ENCODE measurements at regions not wholly inside any gene's neighbourhood (a gene's known extent, or its start where the extent isn't known, plus 50 kb on each side); places are given as distances from the start of the nearest gene placed in this dataset.

DNA sequence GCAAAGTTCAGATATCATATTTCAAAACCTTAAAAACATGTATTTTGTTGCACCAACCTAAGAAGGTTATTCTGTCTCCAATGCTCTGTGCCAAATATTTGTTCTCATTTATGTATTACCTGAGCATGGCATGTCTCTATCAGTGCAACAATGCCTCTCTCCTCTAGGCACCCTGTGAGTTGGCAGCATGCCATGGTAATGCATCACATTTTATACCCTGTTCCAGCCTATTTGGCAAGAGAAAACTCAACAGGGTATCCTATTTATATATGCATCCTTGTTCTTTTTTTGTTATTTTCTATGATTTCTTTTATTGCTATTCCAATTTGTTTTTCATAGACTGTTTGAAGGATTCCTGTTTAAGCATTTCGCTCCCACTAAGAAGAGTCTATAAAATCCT is 126.3 kb upstream of the NRXN1 start:
- no peak overlapping the region for H3K4me3 Mint-ChIP-seq
- no peak overlapping the region for H3K27ac Mint-ChIP-seq
- peaks cover 5% of the 10 kb centered on the region for H3K9me3 Mint-ChIP-seq (ENCODE audit: low read depth)
- ChIA-PET CTCF (no interaction called here), POLR2A (no interaction called here)
- H3K4me1 Mint-ChIP-seq: no peaks in the 10 kb centered on the region
- ATAC-seq (no peak), DNase-seq (no peak)
- no peaks in the 10 kb centered on the region for H3K27me3 Mint-ChIP-seq
- intact Hi-C loops (cut with DNase I, micrococcal nuclease): no loop called here
- H3K36me3 Mint-ChIP-seq (ENCODE audit: low read depth): no peaks in the 10 kb centered on the region

DNA sequence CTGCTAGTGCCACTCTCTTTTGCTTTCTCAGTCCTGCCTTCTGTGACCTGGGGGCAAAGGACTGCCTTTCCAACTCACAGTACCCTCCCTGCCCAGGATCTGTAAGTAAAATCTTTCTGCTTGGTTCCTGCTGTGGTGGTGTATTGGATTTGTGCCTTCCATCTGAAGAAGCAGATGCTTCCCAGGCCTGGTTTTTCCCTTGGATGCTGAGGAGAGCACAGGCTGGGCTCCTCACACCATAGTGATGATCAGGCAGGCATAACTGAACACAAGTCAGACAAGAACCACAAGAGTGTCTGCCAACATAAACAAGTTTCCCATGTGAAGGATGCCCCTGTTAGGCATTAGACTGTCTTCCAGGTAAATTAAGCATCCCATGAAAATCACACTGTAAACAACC is 121.3 kb upstream of the NRXN1 start:
- H3K27ac Mint-ChIP-seq: no peak overlapping the region
- ChIA-PET CTCF (no interaction called here), POLR2A (no interaction called here)
- H3K4me3 Mint-ChIP-seq: no peak overlapping the region
- H3K36me3 Mint-ChIP-seq (ENCODE audit: low read depth): no peaks in the 10 kb centered on the region
- DNase-seq (no peak), ATAC-seq (no peak)
- intact Hi-C loops (cut with DNase I, micrococcal nuclease): no loop called here
- H3K27me3 Mint-ChIP-seq: no peaks in the 10 kb centered on the region
- peaks cover 5% of the 10 kb centered on the region for H3K9me3 Mint-ChIP-seq (ENCODE audit: low read depth)
- H3K4me1 Mint-ChIP-seq: no peaks in the 10 kb centered on the region

DNA sequence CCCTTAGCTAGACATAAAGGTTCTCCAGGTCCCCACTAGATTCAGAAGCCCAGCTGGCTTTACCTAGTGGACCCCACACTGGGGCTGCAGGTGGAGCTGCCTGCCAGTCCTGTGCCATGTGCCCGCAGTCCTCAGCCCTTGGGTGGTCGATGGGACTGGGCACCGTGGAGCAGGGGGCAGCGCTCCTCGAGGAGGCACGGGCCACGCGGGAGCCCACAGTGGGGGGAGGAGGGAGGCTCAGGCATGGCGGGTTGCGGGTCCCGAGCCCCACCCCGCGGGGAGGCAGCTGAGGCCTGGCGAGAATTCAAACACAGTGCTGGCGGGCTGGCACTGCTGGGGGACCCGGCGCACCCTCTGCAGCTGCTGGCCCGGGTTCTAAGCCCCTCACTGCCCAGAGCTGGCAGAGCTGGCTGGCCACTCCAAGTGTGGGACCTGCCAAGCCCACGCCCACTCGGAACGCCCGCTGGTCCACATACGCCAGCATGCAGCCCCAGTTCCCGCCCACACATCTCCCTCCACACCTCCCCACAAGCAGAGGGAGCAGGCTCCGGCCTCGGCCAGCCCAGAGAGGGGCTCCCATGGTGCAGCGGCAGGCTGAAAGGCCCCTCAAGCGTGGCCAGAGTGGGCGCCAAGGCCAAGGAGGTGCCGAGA is 119.7 kb upstream of the NRXN1 start:
- no peak overlapping the region for H3K27ac Mint-ChIP-seq
- no peak for ATAC-seq
- no peak for DNase-seq
- no peaks in the 10 kb centered on the region for H3K27me3 Mint-ChIP-seq
- peaks cover 5% of the 10 kb centered on the region for H3K9me3 Mint-ChIP-seq (ENCODE audit: low read depth)
- H3K4me1 Mint-ChIP-seq: no peaks in the 10 kb centered on the region
- no peaks in the 10 kb centered on the region for H3K36me3 Mint-ChIP-seq (ENCODE audit: low read depth)
- no peak overlapping the region for H3K4me3 Mint-ChIP-seq
- ChIA-PET POLR2A (no interaction called here), CTCF (no interaction called here)
- intact Hi-C loops (cut with DNase I, micrococcal nuclease): no loop called here

DNA sequence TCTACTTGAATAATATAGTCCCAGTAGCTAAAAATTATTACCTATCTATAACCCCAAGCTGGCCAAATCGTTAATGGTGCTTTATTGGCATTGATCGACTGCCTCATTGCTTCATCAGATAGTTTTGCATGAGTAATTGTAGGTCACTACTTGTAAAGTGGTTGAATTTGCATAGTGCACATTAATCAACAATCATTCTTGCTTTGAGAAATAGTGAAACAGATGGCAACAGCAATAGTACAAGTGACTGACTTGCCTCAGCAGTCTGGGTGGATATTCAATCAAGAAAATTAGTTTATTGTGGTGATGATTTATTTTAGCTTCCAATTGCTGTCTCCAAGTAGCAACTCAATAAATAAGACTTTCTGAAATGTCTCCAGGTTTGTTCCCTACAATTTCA is 117.8 kb upstream of the NRXN1 start:
- H3K36me3 Mint-ChIP-seq (ENCODE audit: low read depth): no peaks in the 10 kb centered on the region
- no peaks in the 10 kb centered on the region for H3K4me1 Mint-ChIP-seq
- POLR2A ChIA-PET: no interaction called here
- H3K4me3 Mint-ChIP-seq: no peak overlapping the region
- no peak overlapping the region for H3K27ac Mint-ChIP-seq
- no peaks in the 10 kb centered on the region for H3K27me3 Mint-ChIP-seq
- ATAC-seq: no peak
- CTCF ChIA-PET: interaction anchor here (0.6 kb wide), 1 partner anchor 73 kb away, joined by 3 read pairs; no protein-coding TSS in a partner anchor
- H3K9me3 Mint-ChIP-seq (ENCODE audit: low read depth): peaks cover 5% of the 10 kb centered on the region
- intact Hi-C loops (cut with DNase I, micrococcal nuclease): no loop called here
- no peak for DNase-seq

DNA sequence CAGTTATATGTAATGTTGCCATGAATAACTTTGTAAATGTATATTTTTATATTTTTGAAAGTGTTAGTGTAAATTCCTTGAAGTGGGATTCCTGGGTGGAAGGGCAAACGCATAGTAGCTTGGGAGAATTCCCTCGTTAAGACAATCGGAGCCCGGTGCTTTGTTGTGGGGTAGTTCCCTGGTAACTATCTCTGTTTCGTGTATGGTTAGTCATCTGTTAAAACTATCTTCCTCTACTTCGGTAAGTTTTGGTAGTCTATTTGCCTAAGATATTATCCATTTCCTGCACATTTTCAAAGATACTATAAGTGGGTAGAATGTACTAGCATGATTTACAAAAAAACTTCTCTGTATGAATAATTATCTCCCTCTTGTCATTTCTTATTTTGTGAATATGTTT is 113.8 kb upstream of the NRXN1 start:
- no peaks in the 10 kb centered on the region for H3K36me3 Mint-ChIP-seq (ENCODE audit: low read depth)
- DNase-seq (no peak), ATAC-seq (no peak)
- ChIA-PET POLR2A (interaction anchor here (0.6 kb wide), 1 partner anchor 726 kb away, joined by 4 read pairs; no protein-coding TSS in a partner anchor), CTCF (no interaction called here)
- no peaks in the 10 kb centered on the region for H3K4me1 Mint-ChIP-seq
- no peak overlapping the region for H3K27ac Mint-ChIP-seq
- no peak overlapping the region for H3K4me3 Mint-ChIP-seq
- intact Hi-C loops (cut with DNase I, micrococcal nuclease): no loop called here
- H3K9me3 Mint-ChIP-seq (ENCODE audit: low read depth): peaks cover 9% of the 10 kb centered on the region
- no peaks in the 10 kb centered on the region for H3K27me3 Mint-ChIP-seq

DNA sequence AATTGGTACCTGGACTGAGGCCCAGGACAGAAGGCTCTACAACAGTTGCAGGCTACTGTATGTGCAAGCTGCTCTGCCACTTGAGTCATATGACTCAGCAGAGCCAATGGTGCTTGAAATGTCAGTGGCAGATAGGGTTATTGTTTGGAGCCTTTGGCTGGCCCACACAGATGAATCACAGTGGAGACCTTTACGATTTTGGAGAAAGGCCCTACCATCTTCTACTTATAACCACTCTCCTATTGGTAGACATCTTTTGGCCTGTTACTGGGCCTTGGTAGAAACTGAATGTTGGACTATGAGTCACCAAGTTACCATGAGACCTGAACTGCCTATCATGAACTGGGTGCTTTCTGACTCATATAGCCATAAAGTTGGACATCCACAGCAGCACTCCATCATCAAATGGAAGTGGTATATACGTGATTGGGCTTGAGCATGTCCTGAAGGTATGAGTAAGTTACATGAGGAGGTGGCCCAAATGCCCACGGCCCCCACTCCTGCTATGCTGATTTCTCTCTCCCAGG is 88.9 kb upstream of the NRXN1 start:
- POLR2A ChIA-PET: no interaction called here
- H3K36me3 Mint-ChIP-seq (ENCODE audit: low read depth): no peaks in the 10 kb centered on the region
- CTCF ChIA-PET: no interaction called here
- H3K4me1 Mint-ChIP-seq: no peaks in the 10 kb centered on the region
- ATAC-seq (no peak), DNase-seq (no peak)
- H3K9me3 Mint-ChIP-seq (ENCODE audit: low read depth): peaks cover 3% of the 10 kb centered on the region
- no peak overlapping the region for H3K4me3 Mint-ChIP-seq
- intact Hi-C loops (cut with DNase I, micrococcal nuclease): no loop called here
- no peak overlapping the region for H3K27ac Mint-ChIP-seq
- H3K27me3 Mint-ChIP-seq: no peaks in the 10 kb centered on the region

DNA sequence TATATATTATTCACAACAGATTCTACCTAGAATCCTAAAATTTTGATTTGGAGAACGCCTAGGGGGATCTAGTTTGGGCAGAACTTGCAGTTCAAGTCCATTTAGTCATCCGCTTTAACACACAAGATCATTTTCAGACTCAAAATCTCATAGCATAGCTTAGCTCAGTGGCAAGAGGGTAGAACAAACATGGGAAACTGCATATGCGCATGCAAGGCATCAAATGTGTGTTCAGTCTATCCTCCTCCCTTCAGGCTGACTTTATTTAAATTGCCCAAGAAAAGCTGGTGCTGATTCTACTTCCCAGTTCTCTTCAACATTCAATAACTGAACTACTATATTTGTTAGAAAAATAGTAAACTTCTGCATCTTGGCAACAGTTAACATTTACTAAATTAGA is 79.6 kb upstream of the NRXN1 start:
- CTCF ChIA-PET: interaction anchor here (0.6 kb wide), 1 partner anchor 724 kb away, joined by 4 read pairs; no protein-coding TSS in a partner anchor
- no peak overlapping the region for H3K4me3 Mint-ChIP-seq
- H3K27me3 Mint-ChIP-seq: no peaks in the 10 kb centered on the region
- ATAC-seq (no peak), DNase-seq (no peak)
- no peaks in the 10 kb centered on the region for H3K4me1 Mint-ChIP-seq
- H3K9me3 Mint-ChIP-seq (ENCODE audit: low read depth): peaks cover 3% of the 10 kb centered on the region
- no peaks in the 10 kb centered on the region for H3K36me3 Mint-ChIP-seq (ENCODE audit: low read depth)
- H3K27ac Mint-ChIP-seq: no peak overlapping the region
- intact Hi-C loops (cut with DNase I, micrococcal nuclease): no loop called here
- POLR2A ChIA-PET: no interaction called here

DNA sequence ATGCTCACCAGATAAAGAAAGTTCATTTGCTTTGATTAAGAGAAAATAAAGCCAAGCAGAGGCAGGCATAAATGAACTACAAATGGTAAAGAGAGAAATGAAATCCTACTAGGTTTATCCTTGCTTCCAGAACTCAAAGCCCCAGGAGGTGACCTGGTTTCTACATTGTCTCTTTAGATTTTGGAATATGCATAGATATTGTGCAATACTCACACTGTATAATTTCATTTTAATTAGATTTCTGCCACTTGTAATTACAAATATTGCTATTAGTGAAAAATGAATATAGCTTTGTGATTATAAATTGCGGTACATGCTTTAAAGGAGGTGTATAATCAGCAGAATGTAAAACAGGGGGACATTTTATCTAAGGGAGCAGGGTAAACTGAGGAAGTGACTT is 76.9 kb upstream of the NRXN1 start:
- no peak overlapping the region for H3K4me3 Mint-ChIP-seq
- no peaks in the 10 kb centered on the region for H3K36me3 Mint-ChIP-seq (ENCODE audit: low read depth)
- POLR2A ChIA-PET: no interaction called here
- peaks cover 3% of the 10 kb centered on the region for H3K9me3 Mint-ChIP-seq (ENCODE audit: low read depth)
- ATAC-seq: no peak
- H3K4me1 Mint-ChIP-seq: no peaks in the 10 kb centered on the region
- no peak overlapping the region for H3K27ac Mint-ChIP-seq
- CTCF ChIA-PET: interaction anchor here (1.7 kb wide), 1 partner anchor 13 kb away, joined by 3 read pairs; no protein-coding TSS in a partner anchor
- DNase-seq: no peak
- intact Hi-C loops (cut with DNase I, micrococcal nuclease): no loop called here
- H3K27me3 Mint-ChIP-seq: no peaks in the 10 kb centered on the region

DNA sequence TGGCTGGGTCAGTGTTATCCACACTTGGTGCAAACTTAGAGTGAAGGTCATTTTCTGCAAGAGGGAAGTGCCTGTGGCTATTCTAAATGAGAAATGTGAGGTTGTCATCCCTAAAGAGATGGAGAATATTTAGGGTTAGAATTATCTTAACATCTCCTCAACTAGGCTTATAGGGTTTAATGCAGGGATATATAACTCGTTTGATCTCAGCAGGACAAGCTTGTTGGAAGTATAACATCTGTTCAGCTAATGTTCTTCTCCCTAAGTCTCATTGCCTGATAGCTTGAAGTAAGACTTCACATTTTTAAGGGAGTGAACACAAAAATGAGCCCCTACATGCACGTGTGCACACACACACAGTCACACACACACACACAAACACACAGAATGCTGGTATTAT is 75.9 kb upstream of the NRXN1 start:
- POLR2A ChIA-PET: no interaction called here

DNA sequence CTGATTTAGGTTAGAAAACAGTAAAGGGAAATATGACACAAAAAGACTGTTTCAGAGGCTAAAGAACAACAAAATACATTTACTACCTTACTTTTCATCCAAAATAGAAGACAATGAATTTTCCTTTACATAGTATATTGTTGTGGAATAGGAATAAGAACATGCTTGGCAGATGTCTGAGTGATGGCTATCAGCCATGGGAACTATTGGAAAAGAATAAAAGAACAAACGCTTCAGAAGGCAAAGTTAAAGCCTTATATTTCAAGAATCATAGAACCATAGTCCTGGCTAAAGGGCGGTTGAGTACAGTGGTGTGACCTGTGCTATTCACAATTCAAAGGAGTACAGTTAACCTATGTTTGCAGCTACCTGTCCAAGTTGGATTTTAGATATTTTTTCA is 73.9 kb upstream of the NRXN1 start:
- ChIA-PET POLR2A (no interaction called here), CTCF (no interaction called here)
- Mint-ChIP-seq H3K36me3 (ENCODE audit: low read depth) (no peaks in the 10 kb centered on the region), H3K9me3 (ENCODE audit: low read depth) (peaks cover 11% of the 10 kb centered on the region), H3K4me3 (no peak overlapping the region), H3K4me1 (no peaks in the 10 kb centered on the region), H3K27me3 (no peaks in the 10 kb centered on the region), H3K27ac (no peak overlapping the region)
- intact Hi-C loops (cut with DNase I, micrococcal nuclease): no loop called here
- DNase-seq (no peak), ATAC-seq (no peak)

More for the DNA sequence above, 75.9 kb upstream of the NRXN1 start:
- DNase-seq (no peak), ATAC-seq (no peak)
- Mint-ChIP-seq H3K27me3 (no peaks in the 10 kb centered on the region), H3K4me1 (no peaks in the 10 kb centered on the region), H3K27ac (no peak overlapping the region), H3K36me3 (ENCODE audit: low read depth) (no peaks in the 10 kb centered on the region), H3K9me3 (ENCODE audit: low read depth) (peaks cover 9% of the 10 kb centered on the region), H3K4me3 (no peak overlapping the region)
- intact Hi-C loops (cut with DNase I, micrococcal nuclease): no loop called here
- CTCF ChIA-PET: no interaction called here

DNA sequence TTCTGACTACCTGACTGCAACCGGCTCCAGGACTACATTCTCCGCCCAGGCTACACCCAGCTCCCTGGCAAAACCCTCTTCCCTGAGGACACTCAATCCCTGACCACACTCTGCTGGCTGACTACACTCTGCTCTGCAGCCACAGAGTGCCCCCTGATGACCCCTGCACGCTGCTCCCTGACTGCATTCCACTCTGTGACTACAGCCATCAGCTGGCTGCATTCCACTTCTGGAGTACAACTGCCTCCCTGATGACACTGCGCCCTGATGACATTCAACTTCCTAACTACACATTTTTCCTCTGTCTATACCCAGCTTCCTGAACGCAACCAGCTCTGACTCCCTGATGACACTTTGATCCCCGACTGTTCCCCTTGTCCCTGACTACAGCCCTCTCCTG is 71.3 kb upstream of the NRXN1 start:
- ChIA-PET CTCF (no interaction called here), POLR2A (no interaction called here)
- no peaks in the 10 kb centered on the region for H3K36me3 Mint-ChIP-seq (ENCODE audit: low read depth)
- H3K4me1 Mint-ChIP-seq: no peaks in the 10 kb centered on the region
- peaks cover 11% of the 10 kb centered on the region for H3K9me3 Mint-ChIP-seq (ENCODE audit: low read depth)
- no peak overlapping the region for H3K4me3 Mint-ChIP-seq
- H3K27ac Mint-ChIP-seq: no peak overlapping the region
- no peak for ATAC-seq
- no peak for DNase-seq
- intact Hi-C loops (cut with DNase I, micrococcal nuclease): no loop called here
- H3K27me3 Mint-ChIP-seq: no peaks in the 10 kb centered on the region

DNA sequence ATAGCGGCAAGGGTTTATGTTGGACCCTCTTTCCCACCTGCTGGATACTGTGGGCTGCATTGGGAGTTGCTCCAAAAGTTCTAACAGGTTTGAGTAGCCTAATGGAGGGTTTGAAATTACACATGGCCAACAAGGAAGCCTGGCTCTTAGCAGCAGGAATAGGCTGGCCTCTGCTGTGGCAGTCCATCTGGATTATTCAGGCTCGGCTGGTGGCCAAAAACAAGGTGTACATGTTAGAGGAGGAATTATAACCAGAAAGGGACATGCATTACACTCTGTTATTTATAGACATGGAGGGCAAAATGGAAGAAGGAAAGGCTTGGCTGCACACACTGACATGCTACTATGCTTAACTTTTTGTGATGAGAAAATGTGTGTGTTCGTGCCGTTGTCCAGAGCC is 61.1 kb upstream of the NRXN1 start:
- ChIA-PET POLR2A (no interaction called here), CTCF (no interaction called here)
- Mint-ChIP-seq H3K4me1 (no peaks in the 10 kb centered on the region), H3K9me3 (ENCODE audit: low read depth) (peaks cover 4% of the 10 kb centered on the region), H3K27ac (no peak overlapping the region), H3K4me3 (no peak overlapping the region), H3K27me3 (no peaks in the 10 kb centered on the region), H3K36me3 (ENCODE audit: low read depth) (no peaks in the 10 kb centered on the region)
- DNase-seq (no peak), ATAC-seq (no peak)
- intact Hi-C loops (cut with DNase I, micrococcal nuclease): no loop called here

Data from activated CD4-positive, alpha-beta T cell treated with anti-CD3 and anti-CD28 coated beads for 36 hours (primary cell).